ENCODE measurements at regions not wholly inside any gene's neighbourhood (a gene's known extent, or its start where the extent isn't known, plus 50 kb on each side); places are given as distances from the start of the nearest gene placed in this dataset.
A peak's percentile ranks its signal among the peaks of the same experiment; 100 is the strongest.
"Not testable (repeated sequence)": the region's sequence is repeated elsewhere in the genome, so short reads cannot be mapped to it uniquely, and the experiment has no call there.

- DNase-seq (ENCODE audit: low read depth in 2 of 2, low spot score in 1 of 2) = no peak
These were observed 81.8 kb upstream of the ANKRD1 start for GRCh38 chr10:91002656-91003055.

- DNase-seq (ENCODE audit: low read depth in 2 of 2, low spot score in 1 of 2) = not testable (repeated sequence)
These were observed 82.5 kb upstream of the ANKRD1 start for GRCh38 chr10:91003379-91003778.

- DNase-seq (ENCODE audit: low read depth in 2 of 2, low spot score in 1 of 2) = not testable (repeated sequence)
These were observed 84.4 kb upstream of the ANKRD1 start for GRCh38 chr10:91005276-91005675.

GRCh38 chr10:91006001-91006751 lies 85.3 kb upstream of the ANKRD1 start:
- peak; percentile 30 to 50 for DNase-seq (ENCODE audit: low read depth in 2 of 2, low spot score in 1 of 2)

- DNase-seq (ENCODE audit: low read depth in 2 of 2, low spot score in 1 of 2) = no peak
These were observed 86.0 kb upstream of the ANKRD1 start for GRCh38 chr10:91006752-91007346.

GRCh38 chr10:91007655-91008054 lies 86.8 kb upstream of the ANKRD1 start:
- DNase-seq (ENCODE audit: low read depth in 2 of 2, low spot score in 1 of 2) = no peak

- no peak for DNase-seq (ENCODE audit: low read depth in 2 of 2, low spot score in 1 of 2)
These were observed 88.2 kb upstream of the ANKRD1 start for GRCh38 chr10:91009121-91009520.

- DNase-seq (ENCODE audit: low read depth in 2 of 2, low spot score in 1 of 2) = no peak
These were observed 90.1 kb upstream of the ANKRD1 start for GRCh38 chr10:91010952-91011351.

- no peak for DNase-seq (ENCODE audit: low read depth in 2 of 2, low spot score in 1 of 2)
These were observed 91.6 kb upstream of the ANKRD1 start for GRCh38 chr10:91012502-91012901.

GRCh38 chr10:91013985-91014384 lies 93.1 kb upstream of the ANKRD1 start:
- DNase-seq (ENCODE audit: low read depth in 2 of 2, low spot score in 1 of 2) = no peak

GRCh38 chr10:91017198-91017597 lies 96.3 kb upstream of the ANKRD1 start:
- no peak for DNase-seq (ENCODE audit: low read depth in 2 of 2, low spot score in 1 of 2)

- no peak for DNase-seq (ENCODE audit: low read depth in 2 of 2, low spot score in 1 of 2)
These were observed 101.0 kb upstream of the ANKRD1 start for GRCh38 chr10:91021901-91022300.

- DNase-seq (ENCODE audit: low read depth in 2 of 2, low spot score in 1 of 2) = no peak
These were observed 101.5 kb upstream of the ANKRD1 start for GRCh38 chr10:91022390-91022789.

- no peak for DNase-seq (ENCODE audit: low read depth in 2 of 2, low spot score in 1 of 2)
These were observed 102.2 kb upstream of the ANKRD1 start for GRCh38 chr10:91022924-91023699.

- DNase-seq (ENCODE audit: low read depth in 2 of 2, low spot score in 1 of 2) = no peak
These were observed 103.0 kb upstream of the ANKRD1 start for GRCh38 chr10:91023700-91024398.

- DNase-seq (ENCODE audit: low read depth in 2 of 2, low spot score in 1 of 2) = no peak
These were observed 103.7 kb upstream of the ANKRD1 start for GRCh38 chr10:91024541-91024940.

- no peak for DNase-seq (ENCODE audit: low read depth in 2 of 2, low spot score in 1 of 2)
These were observed 111.8 kb upstream of the ANKRD1 start for GRCh38 chr10:91032611-91033206.

GRCh38 chr10:91033324-91033950 lies 112.5 kb upstream of the ANKRD1 start:
- no peak for DNase-seq (ENCODE audit: low read depth in 2 of 2, low spot score in 1 of 2)

- no peak for DNase-seq (ENCODE audit: low read depth in 2 of 2, low spot score in 1 of 2)
These were observed 113.2 kb upstream of the ANKRD1 start for GRCh38 chr10:91034042-91034441.

- DNase-seq (ENCODE audit: low read depth in 2 of 2, low spot score in 1 of 2) = no peak
These were observed 113.7 kb upstream of the ANKRD1 start for GRCh38 chr10:91034494-91035159.

Measured in stimulated activated CD8-positive, alpha-beta memory T cell treated with anti-CD3 and anti-CD28 coated beads, Interleukin-4, amount 100 ng/mL, for 4 hours (primary cell).